ENCODE measurements at regions not wholly inside any gene's neighbourhood (a gene's known extent, or its start where the extent isn't known, plus 50 kb on each side); places are given as distances from the start of the nearest gene placed in this dataset.

- no peak overlapping the region for H2BK20ac ChIP-seq (ENCODE audit: low read depth, low read length)
- DNase-seq (no peak), ATAC-seq (ENCODE audit: low read depth) (no peak)
- H3K9ac ChIP-seq (ENCODE audit: low read depth, low read length): no peak overlapping the region
- dilution Hi-C loops (cut with HindIII; ENCODE audit: low sequenced_read_pairs, unreplicated experiment) (no loop called here), intact Hi-C loops (cut with micrococcal nuclease) (no loop called here), in situ Hi-C loops (cut with MboI; ENCODE audit: low sequenced_read_pairs) (no loop called here)
- H3K23ac ChIP-seq (ENCODE audit: low read depth, low read length): no peak overlapping the region
- no peaks in the 10 kb centered on the region for H3K36me3 ChIP-seq (ENCODE audit: control insufficient read depth, insufficient read depth, low read length)
- no peak overlapping the region for H2AFZ ChIP-seq (replicated peaks; ENCODE audit: low read length, poor library complexity)
- CTCF ChIA-PET: no interaction called here
- H2BK15ac ChIP-seq (ENCODE audit: low read depth, low read length): no peak overlapping the region
- H4K8ac ChIP-seq (ENCODE audit: low read depth in 2 of 2, low read length in 2 of 2): no peak overlapping the region
- no peak overlapping the region for H3K4ac ChIP-seq (ENCODE audit: low read depth, low read length)
- H3K27me3 ChIP-seq (ENCODE audit: control insufficient read depth, insufficient read depth, low read length): no peaks in the 10 kb centered on the region
- TF ChIP-seq BHLHE40 (IDR thresholded peaks at IDR 0.05; ENCODE audit: low read depth, low read length) (no peak), SMC3 (IDR thresholded peaks at IDR 0.05; ENCODE audit: low read depth, low read length) (no peak), RFX5 (IDR thresholded peaks at IDR 0.05; ENCODE audit: low read depth, low read length) (no peak), MAZ (IDR thresholded peaks at IDR 0.05; ENCODE audit: borderline replicate concordance, low read depth, low read length) (no peak), CTCF (conservative IDR thresholded peaks at IDR 0.05; ENCODE audit: low read depth, low read length) (no peak), POLR2A (IDR thresholded peaks at IDR 0.05; ENCODE audit: low read depth, low read length) (no peak), FOS (IDR thresholded peaks at IDR 0.05; ENCODE audit: low read depth, low read length) (no peak), RCOR1 (IDR thresholded peaks at IDR 0.05; ENCODE audit: insufficient replicate concordance, low read length) (no peak), MXI1 (IDR thresholded peaks at IDR 0.05; ENCODE audit: borderline replicate concordance, low read depth, low read length) (no peak), RAD21 (IDR thresholded peaks at IDR 0.05; ENCODE audit: low read length) (no peak)
- H3K27ac ChIP-seq (ENCODE audit: insufficient read depth, low read length): no peak overlapping the region
- no peaks in the 10 kb centered on the region for H3K9me1 ChIP-seq (ENCODE audit: insufficient read depth, low read length)
- WGBS, 2 experiments (ENCODE audit: extremely low coverage in 2 of 2, insufficient read length in 1 of 2): no CpG with 5 or more reads among the region's 2 CpGs
- H3K4me2 ChIP-seq (ENCODE audit: low read depth, low read length): no peak overlapping the region
- BruUV-seq (replicated peaks): no TSS peak
- H4K20me1 ChIP-seq (ENCODE audit: insufficient read depth, low read length): no peaks in the 10 kb centered on the region
- H2BK5ac ChIP-seq (ENCODE audit: low read depth, low read length, poor library complexity, severe bottlenecking): no peak overlapping the region
- no peak overlapping the region for H3K4me3 ChIP-seq (ENCODE audit: insufficient read depth, low read depth, low read length)
- no peak overlapping the region for H2AK5ac ChIP-seq (ENCODE audit: low read depth, low read length)
- peaks cover 6% of the 10 kb centered on the region for H3K9me3 ChIP-seq (ENCODE audit: control insufficient read depth, insufficient read depth, low read length)
- H3K14ac ChIP-seq (replicated peaks; ENCODE audit: low read depth, low read length): no peak overlapping the region
- no peaks in the 10 kb centered on the region for H3K4me1 ChIP-seq (ENCODE audit: control insufficient read depth, insufficient read depth, low read length)
- no peak overlapping the region for H2BK120ac ChIP-seq (ENCODE audit: low read depth, low read length)
- no peak overlapping the region for H4K5ac ChIP-seq (ENCODE audit: low read depth, low read length)
- no peak overlapping the region for H4K91ac ChIP-seq (ENCODE audit: insufficient read depth, low read depth, low read length)
- H2AK9ac ChIP-seq (replicated peaks; ENCODE audit: low read depth, low read length, poor library complexity): no peak overlapping the region
- H3K56ac ChIP-seq (ENCODE audit: extremely low read depth, insufficient read depth, low read length): no peak overlapping the region
- POLR2A ChIA-PET (ENCODE audit: unreplicated experiment): no interaction called here
- no peak overlapping the region for H3K18ac ChIP-seq (ENCODE audit: low read depth, low read length)
- H3K79me1 ChIP-seq (ENCODE audit: low read depth in 1 of 2, low read length in 2 of 2): no peaks in the 10 kb centered on the region
These were observed 181.5 kb upstream of the TRIM24 start for GRCh38 chr7:138278601-138279000.

All from IMR-90 (cell line).